Testis (tissue), 2 donors: ENCODE measurements at regions not wholly inside any gene's neighbourhood (a gene's known extent, or its start where the extent isn't known, plus 50 kb on each side); places are given as distances from the start of the nearest gene placed in this dataset.

Experiments used
- DNase-seq: peaks from one replicate; pipeline ENCODE4 v3.0.0-alpha.2; 2019
- H3K27ac ChIP-seq, 2 donors: fragments of 200-600 bp; sonication (generic); one replicate each; pipeline ENCODE4 v1.5.1; 2019
- H3K27me3 ChIP-seq: fragments of 200-600 bp; sonication (generic); one replicate; pipeline ENCODE4 v1.5.1; 2019
- H3K36me3 ChIP-seq: fragments of 200-600 bp; sonication (generic); one replicate; pipeline ENCODE4 v1.5.1; 2017; ENCODE audit warnings: low read depth; ENCODE audit errors: missing control alignments
- H3K4me1 ChIP-seq: fragments of 200-600 bp; sonication (generic); one replicate; pipeline ENCODE4 v1.5.1; 2019
- H3K4me3 ChIP-seq, 2 donors: fragments of 200-600 bp; sonication (generic); one replicate each; pipeline ENCODE4 v1.5.1; 2017 to 2019
- H3K9me3 ChIP-seq: fragments of 200-600 bp; sonication (generic); one replicate; pipeline ENCODE4 v1.5.1; 2017
- CTCF ChIP-seq, 3 experiments: fragments of 450-650 bp in 2 of 3; fragments of 200-600 bp in 1 of 3; sonication (generic) in 1 of 3; IDR thresholded peaks; one replicate each; pipeline ENCODE4 v1.5.1; 2016 to 2019; ENCODE audit warnings: antibody characterized with exemption in 3 of 3, mild to moderate bottlenecking in 2 of 3, moderate library complexity in 1 of 3
- POLR2A ChIP-seq: fragments of 450-650 bp; IDR thresholded peaks from one replicate; pipeline ENCODE4 v1.6.1; 2017; ENCODE audit warnings: antibody characterized with exemption, mild to moderate bottlenecking, moderate library complexity
- WGBS, 2 donors: methylation state at CpG; one replicate each; pipeline ENCODE4 v1.1.5; 2018; 5-methylcytosine and 5-hydroxymethylcytosine counted together
- intact Hi-C: fragments of 100-400 bp; cut with DNase I; formaldehyde crosslinking; loops from one replicate; pipeline ENCODE4 v1.15.1; 2023; ENCODE audit warnings: low total_unique reads

- 38 to 50% methylated on average over 2 of the region's 2 CpGs for WGBS, 2 donors
- H3K4me3 ChIP-seq = no peak overlapping the region
- no peak for TF ChIP-seq POLR2A
- TF ChIP-seq CTCF (IDR thresholded peaks at IDR 0.05) = no peak
- no peaks in the 10 kb centered on the region for H3K36me3 ChIP-seq
- no peaks in the 10 kb centered on the region for H3K27me3 ChIP-seq
- H3K4me1 ChIP-seq = no peaks in the 10 kb centered on the region
- H3K9me3 ChIP-seq = no peaks in the 10 kb centered on the region
- intact Hi-C loops = no loop called here
- DNase-seq = no peak
- no peak overlapping the region for H3K27ac ChIP-seq
These were observed 177.8 kb upstream of the ECI2 start for GRCh38 chr6:4313044-4313686.

GRCh38 chr6:4311976-4312860 is 176.8 kb upstream of the ECI2 start:
- no peak overlapping the region for H3K27ac ChIP-seq
- TF ChIP-seq POLR2A (no peak), CTCF (IDR thresholded peaks at IDR 0.05) (no peak)
- no peaks in the 10 kb centered on the region for H3K9me3 ChIP-seq
- no peaks in the 10 kb centered on the region for H3K36me3 ChIP-seq
- H3K4me1 ChIP-seq = no peaks in the 10 kb centered on the region
- no peak overlapping the region for H3K4me3 ChIP-seq
- no peaks in the 10 kb centered on the region for H3K27me3 ChIP-seq
- DNase-seq = no peak
- intact Hi-C loops = no loop called here

- Histone ChIP-seq H3K27me3 (no peaks in the 10 kb centered on the region), H3K9me3 (no peaks in the 10 kb centered on the region), H3K27ac (no peak overlapping the region), H3K4me3 (no peak overlapping the region), H3K36me3 (no peaks in the 10 kb centered on the region), H3K4me1 (no peaks in the 10 kb centered on the region)
- intact Hi-C loops = no loop called here
- TF ChIP-seq POLR2A = no peak
- TF ChIP-seq CTCF (IDR thresholded peaks at IDR 0.05) = no peak
- WGBS, 2 donors = 58 to 79% methylated on average over 3 of the region's 3 CpGs
- DNase-seq = no peak
These were observed 174.2 kb upstream of the ECI2 start for GRCh38 chr6:4309540-4309939.

GRCh38 chr6:4308364-4308763 is 173.0 kb upstream of the ECI2 start:
- Histone ChIP-seq H3K27me3 (no peaks in the 10 kb centered on the region), H3K4me3 (no peak overlapping the region), H3K9me3 (no peaks in the 10 kb centered on the region), H3K4me1 (no peaks in the 10 kb centered on the region), H3K36me3 (no peaks in the 10 kb centered on the region), H3K27ac (no peak overlapping the region)
- intact Hi-C loops = no loop called here
- TF ChIP-seq CTCF (IDR thresholded peaks at IDR 0.05) (no peak), POLR2A (no peak)
- 0 to 44% methylated on average over 1 of the region's 1 CpG for WGBS, 2 donors
- DNase-seq = no peak
